ENCODE measurements at regions not wholly inside any gene's neighbourhood (a gene's known extent, or its start where the extent isn't known, plus 50 kb on each side); places are given as distances from the start of the nearest gene placed in this dataset.
A peak's percentile ranks its signal among the peaks of the same experiment; 100 is the strongest.

DNA sequence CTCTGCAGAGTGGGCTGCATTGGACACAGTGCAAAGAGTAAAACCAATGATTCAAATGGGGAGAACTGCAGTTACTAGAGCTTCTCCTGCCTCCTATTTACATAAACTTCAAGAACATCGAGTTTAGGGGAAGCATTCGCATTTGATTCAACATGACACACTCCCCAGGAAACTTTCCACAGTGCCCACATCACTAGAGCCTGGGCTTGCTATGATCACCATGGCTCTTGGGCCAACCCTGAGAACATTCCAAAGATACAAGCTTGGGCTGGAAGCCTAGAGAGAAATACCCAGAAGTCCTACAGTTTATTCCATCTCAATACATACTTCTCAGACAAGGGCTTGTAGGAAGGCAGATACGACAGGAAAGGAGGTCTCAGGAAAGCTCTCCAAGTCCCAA is 337.9 kb downstream of the CD83 start:
- no peak for DNase-seq (ENCODE audit: low read depth)
- TF ChIP-seq, protein P1, sequence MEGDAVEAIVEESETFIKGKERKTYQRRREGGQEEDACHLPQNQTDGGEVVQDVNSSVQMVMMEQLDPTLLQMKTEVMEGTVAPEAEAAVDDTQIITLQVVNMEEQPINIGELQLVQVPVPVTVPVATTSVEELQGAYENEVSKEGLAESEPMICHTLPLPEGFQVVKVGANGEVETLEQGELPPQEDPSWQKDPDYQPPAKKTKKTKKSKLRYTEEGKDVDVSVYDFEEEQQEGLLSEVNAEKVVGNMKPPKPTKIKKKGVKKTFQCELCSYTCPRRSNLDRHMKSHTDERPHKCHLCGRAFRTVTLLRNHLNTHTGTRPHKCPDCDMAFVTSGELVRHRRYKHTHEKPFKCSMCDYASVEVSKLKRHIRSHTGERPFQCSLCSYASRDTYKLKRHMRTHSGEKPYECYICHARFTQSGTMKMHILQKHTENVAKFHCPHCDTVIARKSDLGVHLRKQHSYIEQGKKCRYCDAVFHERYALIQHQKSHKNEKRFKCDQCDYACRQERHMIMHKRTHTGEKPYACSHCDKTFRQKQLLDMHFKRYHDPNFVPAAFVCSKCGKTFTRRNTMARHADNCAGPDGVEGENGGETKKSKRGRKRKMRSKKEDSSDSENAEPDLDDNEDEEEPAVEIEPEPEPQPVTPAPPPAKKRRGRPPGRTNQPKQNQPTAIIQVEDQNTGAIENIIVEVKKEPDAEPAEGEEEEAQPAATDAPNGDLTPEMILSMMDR (IDR thresholded peaks at IDR 0.05; ENCODE audit: low read depth, low read length, missing control alignments), result no peak
- in situ Hi-C loops (cut with HindIII; ENCODE audit: low sequenced_read_pairs), result no loop called here
- H3K4me3 ChIP-seq (ENCODE audit: low read depth, low read length), result no peak overlapping the region

DNA sequence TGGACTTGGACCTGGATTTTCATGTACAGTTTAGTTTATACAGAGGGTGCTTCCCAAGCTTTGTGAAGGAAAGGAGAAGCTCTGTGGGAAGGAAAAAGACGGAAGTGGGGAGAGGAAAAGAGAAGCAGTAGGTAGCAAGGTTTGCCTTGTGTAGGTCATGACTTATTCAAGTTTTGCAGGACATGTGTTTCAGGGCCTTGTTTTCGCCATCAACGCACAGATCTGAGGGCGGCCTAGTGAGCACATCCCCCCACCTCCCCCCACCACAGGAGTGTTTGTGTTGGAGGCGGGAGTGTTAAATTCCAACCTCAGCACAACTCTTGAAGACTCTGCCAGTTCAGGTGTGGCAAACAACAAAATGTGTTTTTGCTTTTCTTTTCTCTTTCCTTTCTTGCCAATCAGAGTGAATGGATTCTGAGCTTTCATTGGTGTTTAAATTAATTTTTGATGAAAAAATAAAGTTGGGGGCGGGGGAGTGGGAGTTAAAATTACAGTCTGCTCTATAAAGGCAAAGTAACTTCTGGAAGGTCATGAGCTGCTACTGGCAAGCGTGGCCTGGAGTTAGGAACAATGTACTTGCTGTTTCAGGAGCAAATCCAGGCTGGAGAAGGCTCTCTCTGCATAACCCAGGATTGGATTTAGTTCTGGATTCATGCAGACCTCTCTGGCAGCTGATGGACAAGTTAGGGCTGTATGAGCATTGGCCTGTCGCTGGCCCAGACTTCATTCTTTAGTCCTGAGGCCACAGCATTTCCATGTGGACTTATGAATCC is 338.5 kb downstream of the CD83 start:
- in situ Hi-C loops (cut with HindIII; ENCODE audit: low sequenced_read_pairs), result no loop called here
- H3K4me3 ChIP-seq (ENCODE audit: low read depth, low read length), result no peak overlapping the region
- no peak for DNase-seq (ENCODE audit: low read depth)
- TF ChIP-seq, protein P1 (IDR thresholded peaks at IDR 0.05; ENCODE audit: low read depth, low read length, missing control alignments), result no peak

DNA sequence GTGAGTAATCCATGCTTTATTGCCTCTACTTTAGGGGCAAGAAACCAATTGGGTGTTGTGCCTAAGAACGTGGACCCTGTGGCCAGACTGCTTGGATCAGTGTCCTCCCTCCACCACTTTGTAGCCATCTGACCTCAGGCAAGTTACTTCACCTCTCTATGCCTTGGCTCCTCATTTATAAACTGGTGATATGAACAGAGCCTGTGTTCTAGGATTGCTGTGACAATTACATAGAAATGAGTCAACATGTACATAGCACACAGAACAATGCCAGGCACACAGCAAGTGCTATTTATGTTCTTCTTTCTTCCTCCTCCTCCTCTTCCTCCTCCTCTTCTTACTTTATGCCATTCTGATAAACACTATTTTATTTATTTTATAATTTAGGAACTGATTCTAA is 339.4 kb downstream of the CD83 start:
- in situ Hi-C loops (cut with HindIII; ENCODE audit: low sequenced_read_pairs), result no loop called here
- TF ChIP-seq, protein P1 (IDR thresholded peaks at IDR 0.05; ENCODE audit: low read depth, low read length, missing control alignments), result no peak
- no peak for DNase-seq (ENCODE audit: low read depth)
- H3K4me3 ChIP-seq (ENCODE audit: low read depth, low read length), result no peak overlapping the region

DNA sequence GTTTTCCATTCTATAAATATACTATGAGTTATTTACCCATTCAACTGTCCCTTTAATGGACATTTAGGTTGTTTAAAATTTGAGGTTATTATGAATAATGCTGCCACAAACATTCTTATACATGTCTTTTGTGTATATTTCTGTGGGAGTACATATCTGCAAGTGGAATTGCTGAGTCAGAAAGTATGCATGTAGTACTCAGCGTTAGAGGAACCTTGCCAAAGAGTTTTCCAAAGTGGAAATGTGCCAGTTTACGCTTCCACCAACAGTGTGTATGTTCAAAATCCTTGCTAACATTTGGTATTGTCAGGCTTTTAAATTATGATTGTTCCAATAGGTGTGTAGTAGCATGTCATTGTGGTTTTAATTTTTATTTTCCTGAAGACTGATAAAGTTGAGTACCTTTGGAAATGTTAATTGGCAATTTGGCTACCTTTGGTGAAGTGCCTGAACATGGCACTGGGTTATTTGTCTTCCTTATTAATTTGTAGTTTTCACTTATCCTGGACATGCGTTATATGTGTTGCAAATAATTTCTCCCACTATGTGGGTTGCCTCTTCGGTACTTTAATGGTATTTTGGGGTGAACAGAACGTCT is 341.2 kb downstream of the CD83 start:
- in situ Hi-C loops (cut with HindIII; ENCODE audit: low sequenced_read_pairs), result no loop called here
- no peak overlapping the region for H3K4me3 ChIP-seq (ENCODE audit: low read depth, low read length)
- peak; percentile 82 for DNase-seq (ENCODE audit: low read depth)
- TF ChIP-seq, protein P1 (IDR thresholded peaks at IDR 0.05; ENCODE audit: low read depth, low read length, missing control alignments), result no peak

DNA sequence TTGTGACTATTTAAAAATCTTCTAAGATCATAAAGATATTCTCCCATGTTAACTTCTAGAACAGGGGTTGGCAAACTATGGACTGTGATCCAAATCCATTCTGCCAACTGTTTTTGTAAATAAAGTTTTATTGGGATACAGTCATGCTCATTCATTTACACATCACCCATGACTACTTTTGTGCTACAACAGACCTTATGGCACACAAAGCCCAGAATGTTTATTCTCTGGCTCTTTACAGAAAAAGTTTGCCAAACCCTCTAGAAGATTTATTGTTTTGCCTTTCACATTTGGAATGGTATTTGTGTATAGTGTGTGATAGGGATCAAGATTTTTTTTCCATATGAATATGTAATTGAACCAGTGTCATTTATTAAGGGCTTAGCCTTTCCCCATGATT is 341.7 kb downstream of the CD83 start:
- TF ChIP-seq, protein P1 (IDR thresholded peaks at IDR 0.05; ENCODE audit: low read depth, low read length, missing control alignments), result no peak
- no peak for DNase-seq (ENCODE audit: low read depth)
- in situ Hi-C loops (cut with HindIII; ENCODE audit: low sequenced_read_pairs), result no loop called here
- no peak overlapping the region for H3K4me3 ChIP-seq (ENCODE audit: low read depth, low read length)

DNA sequence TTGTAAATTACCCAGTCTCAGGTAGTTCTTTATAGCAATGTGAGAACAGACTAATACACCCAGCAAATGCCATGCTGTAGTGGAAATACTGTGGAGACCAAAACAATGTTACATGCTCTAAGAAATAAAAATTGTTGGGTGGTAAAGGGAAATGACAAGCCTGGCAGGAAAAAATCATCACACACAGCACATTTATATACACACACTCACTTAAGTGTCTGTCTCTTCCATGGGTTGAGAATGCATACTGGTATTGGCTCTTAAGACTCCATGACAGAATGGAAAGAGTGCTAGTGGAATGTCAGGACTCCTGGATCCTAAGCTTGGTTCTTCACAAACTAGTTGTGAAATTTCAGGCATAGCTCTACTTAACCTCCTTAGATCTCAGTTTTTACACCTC is 343.0 kb downstream of the CD83 start:
- in situ Hi-C loops (cut with HindIII; ENCODE audit: low sequenced_read_pairs), result no loop called here
- TF ChIP-seq, protein P1 (IDR thresholded peaks at IDR 0.05; ENCODE audit: low read depth, low read length, missing control alignments), result no peak
- DNase-seq (ENCODE audit: low read depth), result no peak
- no peak overlapping the region for H3K4me3 ChIP-seq (ENCODE audit: low read depth, low read length)

Data from astrocyte of the cerebellum (primary cell).